ENCODE measurements at regions not wholly inside any gene's neighbourhood (a gene's known extent, or its start where the extent isn't known, plus 50 kb on each side); places are given as distances from the start of the nearest gene placed in this dataset.

- DNase-seq (ENCODE audit: low spot score), result no peak
- intact Hi-C loops (cut with DNase I), result loop anchor here (10.0 kb wide), 1 partner anchor 383 kb away; no protein-coding TSS in a partner anchor
Measured at GRCh38 chr2:107337209-107337898, 451.4 kb upstream of the ST6GAL2 start.

DNA sequence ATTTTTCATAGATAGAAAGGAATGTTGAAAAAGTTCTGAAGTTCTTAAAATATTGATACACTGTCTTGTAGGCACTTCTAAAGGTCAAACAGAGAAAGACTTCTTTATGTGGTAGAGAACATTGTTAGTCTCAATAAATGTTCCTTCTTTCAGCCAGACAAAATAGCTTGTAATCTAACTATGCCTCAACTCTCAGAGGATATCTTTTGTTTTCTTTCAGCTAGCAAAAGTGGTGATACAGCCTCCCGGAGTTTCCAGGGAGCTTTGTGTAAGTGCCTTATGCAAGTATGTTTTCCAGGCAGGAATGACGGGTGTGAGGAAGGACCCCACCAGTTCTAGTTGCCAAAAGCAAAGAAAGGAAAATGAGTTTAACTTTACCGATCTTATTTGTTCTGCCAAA lies 452.1 kb upstream of the ST6GAL2 start:
- no peak for DNase-seq (ENCODE audit: low spot score)
- intact Hi-C loops (cut with DNase I), result loop anchor here (10.0 kb wide), 1 partner anchor 383 kb away; no protein-coding TSS in a partner anchor

GRCh38 chr2:107338571-107338970 lies 452.6 kb upstream of the ST6GAL2 start:
- no peak for DNase-seq (ENCODE audit: low spot score)
- intact Hi-C loops (cut with DNase I), result loop anchor here (10.0 kb wide), 1 partner anchor 384 kb away; no protein-coding TSS in a partner anchor

DNA sequence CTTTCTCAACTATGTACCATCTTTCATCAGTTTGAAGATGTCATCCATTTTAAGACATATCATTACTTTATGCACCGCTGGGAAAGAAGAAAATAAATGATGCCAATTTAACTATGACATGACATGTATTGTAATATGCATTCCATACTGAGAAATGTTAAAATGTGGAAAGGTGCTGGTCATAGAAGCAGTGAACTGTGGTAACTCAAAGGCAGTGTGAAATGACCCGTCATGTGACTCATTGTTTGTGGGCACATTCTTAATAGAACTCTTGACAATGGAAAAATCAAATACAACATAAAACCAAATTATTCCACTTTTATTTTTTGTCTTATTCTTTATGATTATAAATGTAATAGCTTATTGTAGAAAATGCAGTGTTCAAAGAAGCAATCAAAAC lies 455.0 kb upstream of the ST6GAL2 start:
- intact Hi-C loops (cut with DNase I), result no loop called here
- no peak for DNase-seq (ENCODE audit: low spot score)

- no peak for DNase-seq (ENCODE audit: low spot score)
- intact Hi-C loops (cut with DNase I), result no loop called here
Measured at GRCh38 chr2:107349329-107349728, 463.4 kb upstream of the ST6GAL2 start.

- no peak for DNase-seq (ENCODE audit: low spot score)
- intact Hi-C loops (cut with DNase I), result no loop called here
Measured at GRCh38 chr2:107354175-107354574, 468.2 kb upstream of the ST6GAL2 start.

- intact Hi-C loops (cut with DNase I), result no loop called here
- no peak for DNase-seq (ENCODE audit: low spot score)
Measured at GRCh38 chr2:107358362-107358761, 468.3 kb upstream of the RGPD4 start.

GRCh38 chr2:107359021-107359420 lies 467.7 kb upstream of the RGPD4 start:
- DNase-seq (ENCODE audit: low spot score), result no peak
- intact Hi-C loops (cut with DNase I), result no loop called here

DNA sequence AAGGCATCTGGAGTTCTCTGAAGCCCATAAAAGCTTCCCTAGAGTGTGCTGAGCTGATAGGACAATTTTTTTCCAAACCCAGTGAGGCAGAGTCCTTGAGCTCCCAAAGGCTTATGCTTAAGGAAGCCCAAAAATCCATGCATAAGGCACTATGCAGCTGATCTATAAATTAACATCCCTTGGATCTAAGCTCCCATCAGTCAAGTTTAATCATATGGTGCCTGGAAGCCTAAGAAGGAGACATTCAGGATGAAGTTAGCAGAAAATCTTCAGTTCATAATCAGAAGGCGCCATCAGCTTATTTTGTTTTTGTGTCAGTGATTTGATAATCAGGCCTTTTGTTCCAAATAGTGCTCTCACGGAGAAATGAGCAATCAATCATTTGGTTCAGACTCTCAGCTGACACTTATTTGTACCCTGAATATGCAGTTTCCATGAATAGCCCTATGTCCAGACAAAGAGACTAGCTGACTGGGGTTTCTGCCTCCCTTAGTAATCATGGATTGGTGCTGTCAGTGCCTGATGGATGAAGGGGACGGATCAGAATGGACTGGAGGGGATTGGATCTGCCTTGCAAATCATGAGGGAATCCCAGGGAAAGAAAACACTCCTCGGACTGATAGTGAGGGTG lies 464.8 kb upstream of the RGPD4 start:
- intact Hi-C loops (cut with DNase I), result no loop called here
- no peak for DNase-seq (ENCODE audit: low spot score)

GRCh38 chr2:107362993-107363392 lies 463.7 kb upstream of the RGPD4 start:
- intact Hi-C loops (cut with DNase I), result no loop called here
- DNase-seq (ENCODE audit: low spot score), result no peak

GRCh38 chr2:107363806-107364205 lies 462.9 kb upstream of the RGPD4 start:
- DNase-seq (ENCODE audit: low spot score), result no peak
- intact Hi-C loops (cut with DNase I), result no loop called here

DNA sequence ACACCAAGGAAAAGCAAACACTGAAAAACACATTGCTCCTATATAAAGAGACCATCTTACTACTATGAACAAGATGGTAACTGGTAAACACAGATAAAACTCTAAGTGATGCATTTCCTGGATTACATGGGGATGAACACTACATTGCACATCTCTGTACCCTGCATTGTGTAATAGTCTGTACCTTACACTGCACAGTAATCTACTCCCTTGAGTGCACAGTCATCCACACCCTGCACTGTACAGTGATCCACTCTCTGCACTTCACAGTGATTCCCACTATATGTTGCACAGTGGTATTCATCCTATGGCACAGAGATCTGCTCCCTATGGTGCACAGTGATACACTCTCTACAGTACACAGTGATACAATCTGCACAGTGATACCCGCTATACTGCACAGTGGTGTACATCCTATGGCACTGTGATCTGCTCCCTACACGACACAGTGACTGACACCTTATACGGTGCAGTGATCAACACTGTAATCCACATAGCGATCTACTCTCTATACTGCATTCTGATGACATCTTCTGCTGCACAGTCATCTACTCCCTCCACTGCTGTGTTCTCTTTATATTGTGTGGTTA lies 462.2 kb upstream of the RGPD4 start:
- no peak for DNase-seq (ENCODE audit: low spot score)

GRCh38 chr2:107374249-107374648 lies 452.4 kb upstream of the RGPD4 start:
- no peak for DNase-seq (ENCODE audit: low spot score)
- intact Hi-C loops (cut with DNase I), result no loop called here

More for the DNA sequence above, 462.2 kb upstream of the RGPD4 start:
- intact Hi-C loops (cut with DNase I), result no loop called here

DNA sequence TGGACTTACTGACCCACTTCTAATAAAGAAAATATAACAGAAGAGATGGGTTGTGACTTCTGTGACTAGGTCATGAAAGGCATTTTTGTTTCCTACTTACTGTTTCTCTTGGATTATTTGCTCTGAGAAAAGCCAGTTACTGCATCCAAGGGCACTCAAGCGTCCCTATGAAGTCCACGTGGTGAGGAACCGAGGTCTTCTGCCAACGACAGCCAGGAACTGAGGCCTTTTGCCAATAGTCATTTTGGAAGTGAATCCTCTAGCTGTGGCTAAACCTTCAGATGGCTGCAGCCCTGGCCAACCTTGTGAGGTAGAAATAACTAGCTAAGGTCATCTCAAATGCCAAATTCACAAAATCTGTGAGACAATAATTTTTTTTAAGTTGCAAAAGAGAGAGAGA lies 449.8 kb upstream of the RGPD4 start:
- intact Hi-C loops (cut with DNase I), result no loop called here
- no peak for DNase-seq (ENCODE audit: low spot score)

DNA sequence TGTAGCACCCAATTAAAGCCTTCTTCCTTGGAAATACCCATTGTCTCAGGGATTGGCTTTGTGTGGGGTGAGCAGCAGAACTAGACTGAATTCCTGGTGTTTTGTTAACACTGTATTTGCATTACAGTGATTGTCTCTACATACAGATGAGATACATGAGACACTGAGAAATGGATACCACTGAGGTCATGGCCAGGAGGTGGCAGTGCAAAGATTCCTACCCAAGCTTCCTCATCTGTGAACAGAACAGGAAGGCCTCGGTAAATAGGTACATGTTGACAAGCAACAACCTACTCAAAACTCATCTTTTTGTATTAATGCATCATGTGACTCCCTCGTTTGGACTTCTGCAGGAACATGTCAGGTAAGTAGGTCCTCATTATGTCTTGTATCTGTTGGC lies 445.8 kb upstream of the RGPD4 start:
- intact Hi-C loops (cut with DNase I), result no loop called here
- DNase-seq (ENCODE audit: low spot score), result no peak

DNA sequence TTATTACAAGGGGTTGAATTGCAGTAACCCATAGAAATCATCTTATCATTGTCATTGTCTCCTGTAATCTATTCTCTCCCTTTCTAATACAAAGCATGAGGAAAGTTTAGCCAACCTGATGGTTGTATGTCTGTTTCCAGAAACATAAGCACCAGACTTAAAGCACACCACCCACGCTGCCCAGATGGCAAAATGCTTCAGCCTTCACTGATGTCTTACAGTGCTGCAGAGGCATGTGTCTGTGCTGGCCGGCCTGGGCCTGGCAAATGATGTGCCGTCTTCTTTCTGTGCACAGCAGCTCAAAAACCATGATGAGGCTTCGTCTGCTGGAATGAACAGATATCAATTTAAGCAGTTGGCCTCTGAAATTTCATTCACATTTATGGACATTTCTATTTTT lies 443.0 kb upstream of the RGPD4 start:
- intact Hi-C loops (cut with DNase I), result no loop called here

DNA sequence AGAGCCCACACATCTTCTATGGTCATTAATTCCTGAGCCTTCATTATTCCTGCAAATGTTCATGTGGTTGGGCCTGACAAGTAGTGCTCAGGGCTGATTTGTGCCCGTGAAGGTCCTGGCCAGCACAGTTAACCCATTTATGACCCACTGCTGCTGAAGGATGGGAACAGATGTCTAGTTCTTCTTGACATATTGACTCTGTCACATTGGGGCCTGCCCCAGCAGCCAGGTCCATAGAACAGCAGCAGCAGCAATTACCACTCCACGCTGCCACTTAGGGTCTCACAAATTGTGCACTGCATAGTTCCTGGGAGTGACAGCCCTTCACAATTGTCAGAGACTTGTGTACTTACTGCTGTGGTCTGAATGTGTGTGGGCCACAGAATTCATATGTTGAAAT lies 442.3 kb upstream of the RGPD4 start:
- DNase-seq (ENCODE audit: low spot score), result no peak
- intact Hi-C loops (cut with DNase I), result no loop called here

More for the DNA sequence above, 443.0 kb upstream of the RGPD4 start:
- no peak for DNase-seq (ENCODE audit: low spot score)

DNA sequence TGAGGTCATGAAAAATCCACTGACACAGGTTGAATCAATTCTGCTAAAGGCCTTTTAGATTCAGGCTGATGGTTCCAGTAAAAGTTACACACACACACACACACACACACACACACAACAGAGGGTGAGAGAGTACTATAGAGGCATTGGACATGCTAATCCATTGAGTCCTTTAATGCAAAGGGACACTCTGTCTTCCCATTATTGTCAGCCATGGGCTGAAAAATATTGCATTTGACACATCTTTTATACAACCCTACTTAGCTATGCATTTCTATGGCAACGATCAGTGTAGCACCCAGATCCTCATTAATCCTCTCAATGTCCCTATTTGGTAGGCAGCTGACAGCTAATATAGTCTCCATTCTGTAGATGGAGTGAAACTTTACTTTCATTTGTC lies 440.8 kb upstream of the RGPD4 start:
- no peak for DNase-seq (ENCODE audit: low spot score)
- intact Hi-C loops (cut with DNase I), result no loop called here

GRCh38 chr2:107392241-107392704 lies 434.4 kb upstream of the RGPD4 start:
- intact Hi-C loops (cut with DNase I), result no loop called here
- no peak for DNase-seq (ENCODE audit: low spot score)

GRCh38 chr2:107393516-107393915 lies 433.2 kb upstream of the RGPD4 start:
- DNase-seq (ENCODE audit: low spot score), result no peak
- intact Hi-C loops (cut with DNase I), result no loop called here

- no peak for DNase-seq (ENCODE audit: low spot score)
- intact Hi-C loops (cut with DNase I), result no loop called here
Measured at GRCh38 chr2:107398683-107399082, 428.0 kb upstream of the RGPD4 start.

Measured in cardiac septum (tissue), 1 donor.